SK-N-SH (cell line): ENCODE measurements at regions not wholly inside any gene's neighbourhood (a gene's known extent, or its start where the extent isn't known, plus 50 kb on each side); places are given as distances from the start of the nearest gene placed in this dataset.

ENCODE experiments used
- CTCF ChIA-PET: fragments of 300-600, 350-600 bp; formaldehyde crosslinking; extraction: SDS; loops from one replicate; lab custom pipeline; 2021; lab: Yijun Ruan, JAX
- POLR2A ChIA-PET: fragments of 350-600 bp; sonication (Branson Sonifier 250); formaldehyde crosslinking; extraction: SDS; loops from one replicate; lab custom pipeline; 2020; ENCODE audit warnings: antibody characterized with exemption, inconsistent platforms; lab: Yijun Ruan, JAX
- DNase-seq: peaks from one replicate; pipeline ENCODE4 v3.0.0; 2012
- H2AFZ ChIP-seq: fragments of 200-600 bp; sonication (generic); 2 replicates; pipeline ENCODE4 v1.8.1; 2016; ENCODE audit warnings: antibody characterized with exemption, mild to moderate bottlenecking, low read depth
- H3F3A ChIP-seq: fragments of 200-600 bp; sonication (generic); replicated peaks from 2 replicates; pipeline ENCODE3; 2016; ENCODE audit warnings: antibody characterized with exemption, mild to moderate bottlenecking; ENCODE audit not compliant: insufficient read depth
- H3K27ac ChIP-seq, 2 experiments: fragments of 200-500 bp in 1 of 2; fragments of 200-600 bp in 1 of 2; sonication (Bioruptor generic) in 1 of 2; sonication (generic), shearing (Covaris generic) in 1 of 2; 2 replicates each; pipeline versions ENCODE4 v1.5.1 to v1.6.1; 2014 to 2016; ENCODE audit warnings: low read depth in 2 of 2, inconsistent platforms in 1 of 2, low read length in 1 of 2, mild to moderate bottlenecking in 1 of 2, mixed read lengths in 1 of 2
- H3K27me3 ChIP-seq: fragments of 200-600 bp; sonication (generic), shearing (Covaris generic); 2 replicates; pipeline ENCODE4 v1.6.1; 2016; ENCODE audit warnings: mixed run types; ENCODE audit not compliant: insufficient read depth
- H3K36me3 ChIP-seq, 2 experiments: fragments of 200-500 bp in 1 of 2; fragments of 200-600 bp in 1 of 2; sonication (Bioruptor generic) in 1 of 2; sonication (generic) in 1 of 2; replicated peaks in 1 of 2; 2 replicates each; pipeline versions ENCODE3 to v1.5.1; 2014 to 2016; ENCODE audit warnings: low read length in 1 of 2, mild to moderate bottlenecking in 1 of 2; ENCODE audit not compliant: insufficient read depth in 2 of 2, control insufficient read depth in 1 of 2
- H3K4me1 ChIP-seq, 2 experiments: fragments of 200-500 bp in 1 of 2; fragments of 200-600 bp in 1 of 2; sonication (Bioruptor generic) in 1 of 2; sonication (generic), shearing (Covaris generic) in 1 of 2; 2 replicates each; pipeline versions ENCODE4 v1.5.1 to v1.6.1; 2014 to 2016; ENCODE audit warnings: low read depth in 1 of 2, low read length in 1 of 2, mixed run types in 1 of 2; ENCODE audit not compliant: insufficient read depth in 2 of 2, control insufficient read depth in 1 of 2
- H3K4me2 ChIP-seq: fragments of 200-600 bp; sonication (generic), shearing (Covaris generic); 2 replicates; pipeline ENCODE4 v1.6.1; 2017; ENCODE audit warnings: mixed run types
- H3K4me3 ChIP-seq, 2 experiments: fragments of 200-500 bp in 1 of 2; fragments of 200-600 bp in 1 of 2; sonication (Bioruptor generic) in 1 of 2; sonication (generic), shearing (Covaris generic) in 1 of 2; 2 replicates each; pipeline versions ENCODE4 v1.5.1 to v1.8.1; 2014 to 2016; ENCODE audit warnings: low read depth in 2 of 2, inconsistent platforms in 1 of 2, low read length in 1 of 2, mild to moderate bottlenecking in 1 of 2, mixed read lengths in 1 of 2, moderate library complexity in 1 of 2
- H3K79me2 ChIP-seq: fragments of 200-600 bp; sonication (generic); 2 replicates; pipeline ENCODE4 v1.8.1; 2017; ENCODE audit warnings: mild to moderate bottlenecking; ENCODE audit not compliant: insufficient read depth
- H3K9ac ChIP-seq: fragments of 200-600 bp; sonication (generic); 2 replicates; pipeline ENCODE4 v1.6.1; 2017; ENCODE audit warnings: mixed run types
- H3K9me2 ChIP-seq: fragments of 200-600 bp; sonication (generic); 2 replicates; pipeline ENCODE4 v1.6.1; 2017; ENCODE audit warnings: mixed run types
- H3K9me3 ChIP-seq: fragments of 200-600 bp; sonication (generic); 2 replicates; pipeline ENCODE4 v1.6.1; 2017; ENCODE audit warnings: mixed run types, mild to moderate bottlenecking, moderate library complexity
- H4K20me1 ChIP-seq: fragments of 200-600 bp; sonication (generic); 2 replicates; pipeline ENCODE4 v1.6.1; 2017; ENCODE audit warnings: mild to moderate bottlenecking, mixed run types; ENCODE audit not compliant: insufficient read depth
- FOSL2 ChIP-seq: IDR thresholded peaks from 2 replicates; pipeline ENCODE4 v1.4.0; 2012; ENCODE audit warnings: low read depth, mild to moderate bottlenecking, moderate library complexity, borderline replicate concordance
- FOXJ3 ChIP-seq: sonication (generic); formaldehyde crosslinking; IDR thresholded peaks from 2 replicates; pipeline ENCODE4 v1.5.1; 2020; ENCODE audit warnings: mild to moderate bottlenecking, missing genetic modification reagents
- FOXM1 ChIP-seq: IDR thresholded peaks from 2 replicates; pipeline ENCODE4 v1.4.0; 2012; ENCODE audit warnings: low read depth, mild to moderate bottlenecking
- GATA2 ChIP-seq: sonication (generic); formaldehyde crosslinking; IDR thresholded peaks from 2 replicates; pipeline ENCODE4 v1.5.0; 2020; ENCODE audit warnings: mild to moderate bottlenecking, missing genetic modification reagents
- MEF2A ChIP-seq: IDR thresholded peaks from 2 replicates; pipeline ENCODE4 v1.4.0; 2012; ENCODE audit warnings: low read depth, borderline replicate concordance
- NRF1 ChIP-seq: IDR thresholded peaks from 2 replicates; pipeline ENCODE4 v1.6.1; 2012; ENCODE audit warnings: low read depth, mild to moderate bottlenecking, low read length
- RAD21 ChIP-seq: IDR thresholded peaks from 2 replicates; pipeline ENCODE4 v1.6.1; 2012; ENCODE audit warnings: mild to moderate bottlenecking, low read length
- SMC3 ChIP-seq: IDR thresholded peaks from 2 replicates; pipeline ENCODE4 v1.6.1; 2012; ENCODE audit warnings: low read depth, low read length, improper control_type of control experiment
- TAF1 ChIP-seq: IDR thresholded peaks from 2 replicates; pipeline ENCODE4 v1.6.1; 2012; ENCODE audit warnings: low read depth, mild to moderate bottlenecking, low read length, moderate library complexity, borderline replicate concordance
- WGBS: methylation state at CpG from one replicate; pipeline ENCODE4 v1.1.6; 2017; ENCODE audit warnings: low lambda C conversion rate; 5-methylcytosine and 5-hydroxymethylcytosine counted together
- TF ChIP-seq, protein P1 (sequence below): IDR thresholded peaks from 2 replicates; pipeline ENCODE4 v1.6.1; 2012; ENCODE audit warnings: mild to moderate bottlenecking, low read depth, low read length, moderate library complexity
- TF ChIP-seq, protein P2 (sequence below): IDR thresholded peaks from 2 replicates; pipeline ENCODE4 v1.4.0; 2012; ENCODE audit warnings: low read depth, borderline replicate concordance
- TF ChIP-seq, protein P3 (sequence below): fragments of 150-350 bp; IDR thresholded peaks from 2 replicates; pipeline ENCODE4 v1.6.1; 2017; ENCODE audit warnings: antibody characterized with exemption, low read length, low read depth, borderline replicate concordance
- TF ChIP-seq, protein P4 (sequence below): IDR thresholded peaks from 2 replicates; pipeline ENCODE4; 2012
- TF ChIP-seq, protein P5 (sequence below): fragments of 200-600 bp; sonication (generic); IDR thresholded peaks from 2 replicates; pipeline ENCODE4 v1.6.1; 2017; ENCODE audit warnings: antibody characterized with exemption, mild to moderate bottlenecking, moderate library complexity
- TF ChIP-seq, protein P6 (sequence below): fragments of 150-350 bp; IDR thresholded peaks from 2 replicates; pipeline ENCODE4 v1.6.1; 2016; ENCODE audit warnings: mild to moderate bottlenecking, low read depth, low read length

DNA sequence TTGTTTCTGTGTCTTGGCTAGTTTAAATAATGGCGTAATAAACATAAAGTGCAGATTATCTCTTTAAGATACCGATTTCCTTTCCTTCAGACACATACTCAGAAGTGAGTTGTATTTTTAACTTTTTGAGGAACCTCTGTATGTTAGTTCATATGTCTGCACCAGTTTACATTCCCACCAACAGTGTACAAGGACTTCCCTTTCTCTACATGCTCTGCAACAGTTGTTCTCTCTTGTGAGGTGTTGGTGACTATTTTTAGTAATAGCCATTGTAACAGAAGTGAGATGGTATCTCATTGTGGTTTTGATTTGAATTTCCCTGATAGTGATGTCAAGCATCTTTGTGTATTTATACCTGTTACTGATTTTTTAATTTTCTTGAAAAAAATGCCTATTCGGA, 418.6 kb downstream of the UQCRFS1 start:
- POLR2A ChIA-PET = no interaction called here
- no peak for TF ChIP-seq RAD21
- TF ChIP-seq, protein P1, sequence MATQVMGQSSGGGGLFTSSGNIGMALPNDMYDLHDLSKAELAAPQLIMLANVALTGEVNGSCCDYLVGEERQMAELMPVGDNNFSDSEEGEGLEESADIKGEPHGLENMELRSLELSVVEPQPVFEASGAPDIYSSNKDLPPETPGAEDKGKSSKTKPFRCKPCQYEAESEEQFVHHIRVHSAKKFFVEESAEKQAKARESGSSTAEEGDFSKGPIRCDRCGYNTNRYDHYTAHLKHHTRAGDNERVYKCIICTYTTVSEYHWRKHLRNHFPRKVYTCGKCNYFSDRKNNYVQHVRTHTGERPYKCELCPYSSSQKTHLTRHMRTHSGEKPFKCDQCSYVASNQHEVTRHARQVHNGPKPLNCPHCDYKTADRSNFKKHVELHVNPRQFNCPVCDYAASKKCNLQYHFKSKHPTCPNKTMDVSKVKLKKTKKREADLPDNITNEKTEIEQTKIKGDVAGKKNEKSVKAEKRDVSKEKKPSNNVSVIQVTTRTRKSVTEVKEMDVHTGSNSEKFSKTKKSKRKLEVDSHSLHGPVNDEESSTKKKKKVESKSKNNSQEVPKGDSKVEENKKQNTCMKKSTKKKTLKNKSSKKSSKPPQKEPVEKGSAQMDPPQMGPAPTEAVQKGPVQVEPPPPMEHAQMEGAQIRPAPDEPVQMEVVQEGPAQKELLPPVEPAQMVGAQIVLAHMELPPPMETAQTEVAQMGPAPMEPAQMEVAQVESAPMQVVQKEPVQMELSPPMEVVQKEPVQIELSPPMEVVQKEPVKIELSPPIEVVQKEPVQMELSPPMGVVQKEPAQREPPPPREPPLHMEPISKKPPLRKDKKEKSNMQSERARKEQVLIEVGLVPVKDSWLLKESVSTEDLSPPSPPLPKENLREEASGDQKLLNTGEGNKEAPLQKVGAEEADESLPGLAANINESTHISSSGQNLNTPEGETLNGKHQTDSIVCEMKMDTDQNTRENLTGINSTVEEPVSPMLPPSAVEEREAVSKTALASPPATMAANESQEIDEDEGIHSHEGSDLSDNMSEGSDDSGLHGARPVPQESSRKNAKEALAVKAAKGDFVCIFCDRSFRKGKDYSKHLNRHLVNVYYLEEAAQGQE = no peak

DNA sequence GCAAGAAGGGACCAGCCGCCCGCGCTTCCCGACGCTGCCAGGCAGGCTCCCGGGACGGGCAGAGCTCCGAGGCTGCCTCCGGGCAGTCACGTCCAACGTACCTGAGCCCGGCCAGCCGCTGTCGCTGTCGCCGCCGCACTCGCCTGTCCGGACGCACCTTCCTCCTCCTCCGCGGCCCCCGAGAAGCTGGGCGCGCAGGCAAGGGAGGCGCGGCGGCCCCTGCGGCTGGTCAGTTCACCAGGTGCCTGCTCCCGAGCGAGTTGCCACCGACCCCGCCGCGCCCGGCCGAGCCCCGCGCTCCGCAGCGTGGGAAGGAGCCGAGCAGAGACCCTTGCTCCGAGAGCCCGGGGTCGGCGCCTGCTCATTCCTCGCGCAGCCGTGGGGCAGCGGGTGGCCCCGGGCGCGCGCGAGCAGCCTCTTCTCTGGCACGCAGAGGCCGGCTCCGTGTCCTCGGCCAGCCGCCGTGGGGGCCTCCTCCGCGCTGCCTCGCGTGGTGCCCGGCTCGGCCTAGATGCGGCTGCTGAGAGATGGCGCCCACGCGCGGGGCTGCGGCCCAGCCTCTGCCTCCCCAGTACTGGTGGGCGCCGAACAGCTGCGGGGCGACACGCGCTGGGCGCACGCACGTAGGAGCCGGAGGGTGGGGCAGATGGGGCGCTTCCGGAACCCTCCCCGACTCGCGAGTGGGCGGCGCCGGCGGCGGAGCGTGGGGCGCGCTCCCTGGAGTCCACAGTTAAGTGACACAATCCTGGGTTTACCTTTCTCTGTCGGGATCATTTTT, 419.4 kb downstream of the UQCRFS1 start:
- Histone ChIP-seq H3K27ac (no peak overlapping the region), H3F3A (no peaks in the 10 kb centered on the region), H3K79me2 (no peaks in the 10 kb centered on the region), H3K4me1 (no peaks in the 10 kb centered on the region), H3K36me3 (no peaks in the 10 kb centered on the region), H3K9ac (no peak overlapping the region), H3K27me3 (peaks cover 10% of the 10 kb centered on the region; the same call in 1 of the 2 replicates), H4K20me1 (no peaks in the 10 kb centered on the region), H3K4me3 (no peak overlapping the region), H2AFZ (no peak overlapping the region), H3K4me2 (no peak overlapping the region), H3K9me3 (no peaks in the 10 kb centered on the region), H3K9me2 (no peaks in the 10 kb centered on the region)
- no peak for DNase-seq
- POLR2A ChIA-PET = no interaction called here
- CTCF ChIA-PET = no interaction called here
- 19% methylated on average over 24 of the region's 97 CpGs for WGBS
- no peak for TF ChIP-seq NRF1
- TF ChIP-seq, protein P2, sequence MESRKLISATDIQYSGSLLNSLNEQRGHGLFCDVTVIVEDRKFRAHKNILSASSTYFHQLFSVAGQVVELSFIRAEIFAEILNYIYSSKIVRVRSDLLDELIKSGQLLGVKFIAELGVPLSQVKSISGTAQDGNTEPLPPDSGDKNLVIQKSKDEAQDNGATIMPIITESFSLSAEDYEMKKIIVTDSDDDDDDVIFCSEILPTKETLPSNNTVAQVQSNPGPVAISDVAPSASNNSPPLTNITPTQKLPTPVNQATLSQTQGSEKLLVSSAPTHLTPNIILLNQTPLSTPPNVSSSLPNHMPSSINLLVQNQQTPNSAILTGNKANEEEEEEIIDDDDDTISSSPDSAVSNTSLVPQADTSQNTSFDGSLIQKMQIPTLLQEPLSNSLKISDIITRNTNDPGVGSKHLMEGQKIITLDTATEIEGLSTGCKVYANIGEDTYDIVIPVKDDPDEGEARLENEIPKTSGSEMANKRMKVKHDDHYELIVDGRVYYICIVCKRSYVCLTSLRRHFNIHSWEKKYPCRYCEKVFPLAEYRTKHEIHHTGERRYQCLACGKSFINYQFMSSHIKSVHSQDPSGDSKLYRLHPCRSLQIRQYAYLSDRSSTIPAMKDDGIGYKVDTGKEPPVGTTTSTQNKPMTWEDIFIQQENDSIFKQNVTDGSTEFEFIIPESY = no peak
- TF ChIP-seq FOSL2 = no peak
- no peak for TF ChIP-seq SMC3
- TF ChIP-seq FOXM1 = no peak
- TF ChIP-seq, protein P3, sequence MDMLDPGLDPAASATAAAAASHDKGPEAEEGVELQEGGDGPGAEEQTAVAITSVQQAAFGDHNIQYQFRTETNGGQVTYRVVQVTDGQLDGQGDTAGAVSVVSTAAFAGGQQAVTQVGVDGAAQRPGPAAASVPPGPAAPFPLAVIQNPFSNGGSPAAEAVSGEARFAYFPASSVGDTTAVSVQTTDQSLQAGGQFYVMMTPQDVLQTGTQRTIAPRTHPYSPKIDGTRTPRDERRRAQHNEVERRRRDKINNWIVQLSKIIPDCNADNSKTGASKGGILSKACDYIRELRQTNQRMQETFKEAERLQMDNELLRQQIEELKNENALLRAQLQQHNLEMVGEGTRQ = no peak
- TF ChIP-seq TAF1 = no peak
- no peak for TF ChIP-seq MEF2A
- TF ChIP-seq RAD21 = no peak
- TF ChIP-seq, protein P4, sequence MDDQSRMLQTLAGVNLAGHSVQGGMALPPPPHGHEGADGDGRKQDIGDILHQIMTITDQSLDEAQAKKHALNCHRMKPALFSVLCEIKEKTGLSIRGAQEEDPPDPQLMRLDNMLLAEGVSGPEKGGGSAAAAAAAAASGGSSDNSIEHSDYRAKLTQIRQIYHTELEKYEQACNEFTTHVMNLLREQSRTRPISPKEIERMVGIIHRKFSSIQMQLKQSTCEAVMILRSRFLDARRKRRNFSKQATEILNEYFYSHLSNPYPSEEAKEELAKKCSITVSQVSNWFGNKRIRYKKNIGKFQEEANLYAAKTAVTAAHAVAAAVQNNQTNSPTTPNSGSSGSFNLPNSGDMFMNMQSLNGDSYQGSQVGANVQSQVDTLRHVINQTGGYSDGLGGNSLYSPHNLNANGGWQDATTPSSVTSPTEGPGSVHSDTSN = no peak
- no peak for TF ChIP-seq FOXJ3 (CRISPR knock-in tag)
- TF ChIP-seq, protein P5, sequence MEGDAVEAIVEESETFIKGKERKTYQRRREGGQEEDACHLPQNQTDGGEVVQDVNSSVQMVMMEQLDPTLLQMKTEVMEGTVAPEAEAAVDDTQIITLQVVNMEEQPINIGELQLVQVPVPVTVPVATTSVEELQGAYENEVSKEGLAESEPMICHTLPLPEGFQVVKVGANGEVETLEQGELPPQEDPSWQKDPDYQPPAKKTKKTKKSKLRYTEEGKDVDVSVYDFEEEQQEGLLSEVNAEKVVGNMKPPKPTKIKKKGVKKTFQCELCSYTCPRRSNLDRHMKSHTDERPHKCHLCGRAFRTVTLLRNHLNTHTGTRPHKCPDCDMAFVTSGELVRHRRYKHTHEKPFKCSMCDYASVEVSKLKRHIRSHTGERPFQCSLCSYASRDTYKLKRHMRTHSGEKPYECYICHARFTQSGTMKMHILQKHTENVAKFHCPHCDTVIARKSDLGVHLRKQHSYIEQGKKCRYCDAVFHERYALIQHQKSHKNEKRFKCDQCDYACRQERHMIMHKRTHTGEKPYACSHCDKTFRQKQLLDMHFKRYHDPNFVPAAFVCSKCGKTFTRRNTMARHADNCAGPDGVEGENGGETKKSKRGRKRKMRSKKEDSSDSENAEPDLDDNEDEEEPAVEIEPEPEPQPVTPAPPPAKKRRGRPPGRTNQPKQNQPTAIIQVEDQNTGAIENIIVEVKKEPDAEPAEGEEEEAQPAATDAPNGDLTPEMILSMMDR = no peak
- TF ChIP-seq GATA2 (CRISPR knock-in tag) = no peak
- TF ChIP-seq, protein P6, sequence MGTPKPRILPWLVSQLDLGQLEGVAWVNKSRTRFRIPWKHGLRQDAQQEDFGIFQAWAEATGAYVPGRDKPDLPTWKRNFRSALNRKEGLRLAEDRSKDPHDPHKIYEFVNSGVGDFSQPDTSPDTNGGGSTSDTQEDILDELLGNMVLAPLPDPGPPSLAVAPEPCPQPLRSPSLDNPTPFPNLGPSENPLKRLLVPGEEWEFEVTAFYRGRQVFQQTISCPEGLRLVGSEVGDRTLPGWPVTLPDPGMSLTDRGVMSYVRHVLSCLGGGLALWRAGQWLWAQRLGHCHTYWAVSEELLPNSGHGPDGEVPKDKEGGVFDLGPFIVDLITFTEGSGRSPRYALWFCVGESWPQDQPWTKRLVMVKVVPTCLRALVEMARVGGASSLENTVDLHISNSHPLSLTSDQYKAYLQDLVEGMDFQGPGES = no peak

More for the DNA sequence above, 418.6 kb downstream of the UQCRFS1 start:
- CTCF ChIA-PET = no interaction called here
- Histone ChIP-seq H3K4me3 (no peak overlapping the region), H3K27ac (no peak overlapping the region), H2AFZ (no peak overlapping the region), H3K9ac (no peak overlapping the region), H3K4me1 (no peaks in the 10 kb centered on the region), H3K4me2 (no peak overlapping the region), H3K9me2 (no peaks in the 10 kb centered on the region), H3F3A (no peaks in the 10 kb centered on the region), H3K27me3 (peaks cover 10% of the 10 kb centered on the region; the same call in 1 of the 2 replicates), H3K36me3 (no peaks in the 10 kb centered on the region), H4K20me1 (no peaks in the 10 kb centered on the region), H3K79me2 (no peaks in the 10 kb centered on the region), H3K9me3 (no peaks in the 10 kb centered on the region)
- DNase-seq = no peak
- 15% methylated on average over 3 of the region's 3 CpGs for WGBS
